ENCODE measurements at regions not wholly inside any gene's neighbourhood (a gene's known extent, or its start where the extent isn't known, plus 50 kb on each side); places are given as distances from the start of the nearest gene placed in this dataset.

DNA sequence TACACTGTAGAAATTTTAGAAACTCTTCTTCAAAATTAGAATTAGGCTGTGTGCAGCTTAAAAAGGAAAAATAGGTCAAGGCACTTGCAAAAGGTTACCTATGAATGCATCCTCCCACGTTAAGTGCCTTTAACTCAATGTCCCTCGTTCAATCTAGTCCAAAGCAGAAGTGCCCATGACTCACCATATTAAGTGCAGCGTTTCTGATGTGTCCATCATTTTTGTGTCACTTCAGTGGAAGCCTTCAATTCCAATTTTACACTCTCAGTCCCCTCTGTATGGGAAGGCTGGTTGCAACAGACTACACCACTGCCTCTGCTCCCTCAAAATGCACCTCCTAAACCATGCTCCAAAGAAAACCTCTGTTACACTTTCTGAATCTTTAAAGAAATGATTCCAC is 53.4 kb downstream of the FOXB1 start:
- DNase-seq (ENCODE audit: low spot score): no peak

DNA sequence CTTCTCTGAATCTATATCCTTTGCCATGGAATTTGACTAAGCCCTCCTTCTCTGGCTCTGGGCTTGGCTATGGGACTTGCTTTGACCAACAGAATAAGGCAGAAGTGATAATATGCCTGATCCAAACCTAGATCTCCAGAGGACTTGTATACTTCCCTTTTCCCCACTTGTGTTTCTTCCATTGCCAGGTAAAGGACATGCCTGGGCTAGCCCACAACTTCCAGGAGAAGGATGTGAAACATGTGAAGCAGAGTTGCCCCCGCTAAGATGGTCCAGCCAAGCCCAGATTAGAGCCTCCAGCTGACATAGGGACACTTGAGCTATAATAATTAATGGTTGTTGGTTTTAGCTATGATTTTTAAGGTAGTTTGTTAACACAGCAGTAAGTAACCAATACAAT is 55.1 kb downstream of the FOXB1 start:
- DNase-seq (ENCODE audit: low spot score): no peak

DNA sequence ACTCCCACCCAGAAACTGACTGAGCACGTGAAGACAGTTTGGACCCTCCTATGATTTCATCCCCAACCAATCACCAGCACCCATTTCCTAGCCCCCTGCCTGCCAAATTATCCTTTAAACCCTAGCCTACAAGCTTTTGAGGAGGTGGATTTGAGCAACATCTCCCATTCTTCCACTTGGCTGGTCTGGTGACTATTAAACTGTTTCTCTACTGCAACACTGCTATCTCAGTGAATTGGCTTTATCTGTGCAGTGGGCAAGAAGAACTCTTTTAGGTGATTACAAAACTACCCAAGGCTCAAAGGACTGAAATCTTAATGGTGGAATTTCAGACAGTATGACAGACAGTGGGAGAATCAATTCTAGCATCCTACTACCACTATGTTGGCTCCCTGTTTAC is 57.6 kb downstream of the FOXB1 start:
- DNase-seq (ENCODE audit: low spot score): no peak

DNA sequence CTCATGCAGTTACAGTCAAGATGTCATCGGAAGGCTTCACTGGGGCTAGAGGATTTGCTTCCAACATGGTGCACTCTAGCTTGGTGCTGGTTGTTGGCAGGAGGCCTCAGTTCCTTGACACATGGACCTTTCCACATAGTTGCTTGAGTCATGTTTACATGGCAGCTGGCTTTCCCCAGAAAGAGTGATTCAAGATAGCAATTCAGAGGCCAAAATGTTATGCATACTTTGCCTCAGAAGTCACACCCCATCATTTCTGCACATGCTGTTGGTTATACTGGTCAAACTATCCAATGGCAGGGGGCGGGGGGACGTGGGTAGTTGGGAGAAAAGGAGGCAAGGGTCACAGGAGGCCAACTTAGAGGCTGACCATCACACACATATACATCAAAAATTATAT is 58.7 kb downstream of the FOXB1 start:
- no peak for DNase-seq (ENCODE audit: low spot score)

DNA sequence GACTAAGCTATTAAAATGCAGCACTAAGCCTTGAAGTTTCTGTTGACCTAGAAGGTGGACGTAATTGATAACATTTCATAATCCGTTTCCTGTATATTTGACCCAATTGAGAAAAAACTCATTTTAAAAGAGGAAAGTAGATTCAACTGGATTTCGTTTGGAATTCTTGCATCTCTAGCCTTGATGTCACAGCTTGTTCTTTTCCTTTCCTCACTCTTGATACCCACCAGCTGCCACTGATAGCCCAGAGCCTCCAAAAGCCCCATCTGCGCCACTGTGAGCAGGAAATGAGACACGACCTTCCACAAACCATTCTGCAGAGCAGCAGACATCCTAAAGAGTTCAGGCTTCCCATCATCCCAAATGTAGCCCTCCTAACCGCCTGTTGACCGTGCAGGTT is 61.8 kb downstream of the FOXB1 start:
- no peak for DNase-seq (ENCODE audit: low spot score)

DNA sequence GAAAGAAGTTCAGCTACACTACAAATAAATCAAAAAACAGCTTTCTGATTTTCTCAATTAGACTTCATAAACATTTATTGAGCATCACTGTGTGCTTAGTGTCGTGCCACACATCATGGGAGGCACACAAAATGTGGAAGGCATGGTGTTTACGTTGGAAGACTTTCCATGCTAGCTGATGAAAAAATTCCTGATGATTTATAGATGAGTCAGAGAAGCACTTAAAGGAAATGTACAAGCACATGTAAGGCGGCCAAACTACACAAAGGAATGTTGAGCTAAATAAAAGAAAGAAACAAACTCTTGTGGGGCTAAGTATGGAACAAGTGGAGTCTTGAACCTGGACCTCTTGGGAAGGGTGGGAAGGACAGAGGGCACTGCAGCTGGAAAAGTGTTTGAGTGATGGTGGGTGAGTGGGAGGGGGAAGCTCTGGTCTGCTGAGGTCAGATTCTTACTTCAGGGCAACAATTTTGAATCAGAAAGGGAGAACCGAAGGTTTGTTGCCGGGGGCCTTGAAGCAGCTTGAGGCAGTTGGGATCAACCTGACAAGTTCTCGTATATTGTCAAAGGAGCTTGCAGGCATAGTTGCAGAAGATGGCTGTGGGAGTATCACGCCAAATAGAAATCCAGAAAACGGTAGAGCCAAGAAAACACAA is 66.9 kb downstream of the FOXB1 start:
- no peak for DNase-seq (ENCODE audit: low spot score)

DNA sequence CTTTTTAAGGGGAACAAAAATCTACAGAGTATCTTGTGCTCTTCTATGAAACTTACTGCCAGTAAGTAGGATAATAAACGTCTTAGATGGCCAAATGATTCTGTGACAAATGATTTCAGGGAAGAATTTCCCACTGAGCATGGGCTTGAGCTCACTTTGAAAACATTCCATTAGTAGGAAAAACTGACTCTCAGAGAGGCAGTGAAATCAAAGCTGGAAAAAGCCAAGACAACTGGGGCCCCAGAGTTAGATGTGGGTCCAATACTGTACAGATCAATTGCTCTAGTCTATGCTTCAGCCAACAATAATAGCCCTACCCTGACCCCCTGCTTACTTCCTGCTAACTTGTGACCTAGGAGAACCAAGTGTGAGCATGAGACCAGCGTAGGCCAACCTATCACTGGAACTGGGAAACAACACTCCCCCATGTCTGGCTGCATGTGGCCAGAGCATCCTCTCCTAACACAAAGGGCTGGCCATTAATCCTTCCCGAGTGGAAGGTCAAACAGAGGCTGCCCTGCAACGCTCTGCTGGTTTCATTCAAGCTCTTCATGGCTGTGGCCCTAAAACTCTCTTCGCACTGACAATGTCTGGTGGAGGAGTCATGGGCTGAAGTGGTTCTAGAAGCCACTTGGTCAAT is 68.8 kb downstream of the FOXB1 start:
- no peak for DNase-seq (ENCODE audit: low spot score)

DNA sequence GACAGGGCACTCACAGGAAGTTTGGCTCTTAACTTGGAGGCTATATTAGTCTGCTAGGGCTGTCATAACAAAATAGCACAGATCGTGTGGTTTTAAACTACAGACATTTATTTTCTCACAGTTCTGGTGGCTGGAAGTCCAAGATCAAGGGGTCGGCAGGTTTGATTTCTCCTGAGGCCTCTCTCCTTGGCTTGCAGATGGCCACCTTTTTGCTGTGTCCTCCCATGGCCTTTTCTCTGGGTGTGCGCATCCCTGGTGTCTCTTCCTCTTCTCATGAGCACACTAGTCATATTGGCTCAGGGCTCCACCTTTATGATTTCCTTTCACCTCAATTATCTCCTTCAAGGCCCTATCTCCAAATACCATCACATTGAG is 69.3 kb downstream of the FOXB1 start:
- no peak for DNase-seq (ENCODE audit: low spot score)

DNA sequence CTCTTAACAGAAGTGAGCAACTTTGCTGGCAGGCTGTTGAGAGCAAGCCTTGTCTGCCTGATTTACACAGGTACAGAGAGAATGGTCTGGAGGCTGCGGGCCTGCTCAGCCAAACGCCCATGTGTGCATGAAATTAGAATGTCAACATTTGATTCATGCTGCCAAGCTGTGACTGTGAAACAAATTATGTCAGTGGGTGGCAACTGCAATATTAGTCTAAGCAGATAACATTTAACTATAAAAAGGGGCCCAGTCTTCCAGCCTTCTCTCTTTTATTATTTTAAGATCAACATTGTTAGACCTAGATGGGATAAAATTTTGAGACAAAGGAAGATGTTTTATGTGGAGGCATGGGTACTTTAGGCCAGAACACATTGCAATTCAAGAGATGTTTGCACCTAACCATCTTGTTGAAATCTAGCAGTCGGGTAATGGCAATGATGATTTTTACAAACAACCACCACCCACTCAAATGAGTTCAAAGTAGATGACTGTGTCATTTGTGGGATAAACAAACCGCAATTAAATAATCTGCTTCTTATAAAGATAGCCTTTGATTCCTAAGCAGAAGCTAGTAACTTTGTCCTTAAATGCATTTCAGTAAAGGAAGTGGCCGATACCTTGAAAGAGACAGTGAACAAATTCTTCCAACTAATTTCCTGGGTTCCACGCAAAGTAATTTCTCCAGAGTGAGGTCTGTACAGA is 70.2 kb downstream of the FOXB1 start:
- no peak for DNase-seq (ENCODE audit: low spot score)

DNA sequence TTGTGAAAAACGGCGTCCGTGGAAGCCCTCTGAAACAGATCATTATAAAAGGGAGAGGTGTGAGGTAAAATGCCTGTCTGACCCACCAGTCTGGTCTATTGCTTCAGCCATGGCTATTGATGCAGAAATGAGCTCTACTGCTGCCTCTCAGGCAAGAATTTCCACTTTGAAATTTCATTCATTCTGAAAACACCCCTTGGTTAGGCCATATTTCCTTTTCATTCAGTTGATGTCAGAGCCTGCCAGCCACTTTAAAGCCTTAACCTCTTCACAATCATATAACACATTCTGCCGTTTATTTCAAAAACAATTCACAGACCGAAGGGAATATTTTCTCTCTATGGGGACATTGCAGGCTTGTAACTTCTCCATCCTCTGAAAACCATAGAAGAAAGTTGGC is 71.9 kb downstream of the FOXB1 start:
- no peak for DNase-seq (ENCODE audit: low spot score)

DNA sequence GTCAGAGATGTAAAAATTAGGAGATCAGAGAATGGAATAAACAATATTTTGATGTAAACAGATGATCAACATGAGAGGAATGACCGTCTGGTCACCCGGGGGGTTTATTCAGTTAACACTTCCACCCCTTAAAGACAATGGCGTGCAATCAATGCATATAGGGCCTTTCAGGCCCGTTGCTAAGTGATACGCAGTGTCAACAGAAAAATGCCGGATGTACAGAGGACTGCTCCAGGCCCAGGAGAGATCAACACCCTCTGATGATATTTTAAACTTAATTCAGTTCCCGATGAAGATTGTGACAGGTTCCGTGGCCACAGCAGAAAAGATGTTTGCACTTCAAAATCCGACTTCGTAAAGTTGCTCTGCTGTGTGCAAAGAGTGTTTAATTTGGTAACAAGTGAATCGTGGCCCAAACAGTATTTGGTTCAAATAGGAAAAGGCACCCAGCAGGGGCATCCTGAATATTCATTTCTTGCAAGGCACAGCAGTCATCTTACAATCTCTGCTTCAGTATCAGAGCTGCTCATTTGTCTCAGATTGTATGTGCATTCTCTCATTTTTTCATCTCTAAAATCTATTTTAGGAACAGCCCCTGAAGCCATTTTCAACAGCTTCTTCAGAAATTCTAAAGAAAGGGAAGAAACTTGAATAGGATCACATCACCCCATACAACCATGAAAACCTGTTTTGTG is 72.6 kb downstream of the FOXB1 start:
- DNase-seq (ENCODE audit: low spot score): no peak

DNA sequence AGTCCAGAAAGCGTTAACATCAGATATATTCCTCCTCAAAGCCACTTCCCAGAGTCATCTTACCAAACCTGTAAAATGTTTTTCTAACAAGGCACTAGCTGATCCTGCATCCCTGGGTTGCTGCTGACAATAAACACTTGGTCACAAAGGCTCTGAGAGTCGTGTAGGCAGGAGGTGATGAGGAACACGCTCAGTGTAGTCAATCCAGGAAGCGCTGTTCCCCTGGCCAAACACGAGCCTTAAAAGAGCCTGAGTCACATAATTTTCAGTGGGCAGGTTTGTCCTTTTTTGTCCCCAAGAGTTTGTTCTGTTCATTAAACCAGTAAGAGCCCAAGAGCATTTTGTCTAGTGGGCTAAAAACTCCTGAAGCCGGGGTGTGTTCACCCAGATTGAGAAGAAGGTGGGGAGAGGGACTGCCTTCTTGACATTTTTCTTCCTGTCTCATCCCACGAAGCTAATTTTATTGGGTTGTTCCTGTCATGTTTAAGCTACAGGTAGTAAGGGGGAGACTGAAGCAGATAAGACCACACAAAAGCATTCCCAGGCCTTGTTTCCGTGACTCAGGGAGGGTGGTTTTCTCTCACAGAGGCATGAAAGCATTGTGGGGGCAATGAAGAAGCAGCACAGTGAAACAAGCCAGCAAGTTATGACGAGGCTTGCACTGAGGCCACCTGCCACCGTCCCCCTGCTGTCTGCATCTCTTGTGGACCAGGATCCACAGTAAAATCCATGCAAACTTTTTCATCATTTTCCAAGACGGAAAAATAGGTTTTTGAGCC is 73.7 kb downstream of the FOXB1 start:
- DNase-seq (ENCODE audit: low spot score): no peak

DNA sequence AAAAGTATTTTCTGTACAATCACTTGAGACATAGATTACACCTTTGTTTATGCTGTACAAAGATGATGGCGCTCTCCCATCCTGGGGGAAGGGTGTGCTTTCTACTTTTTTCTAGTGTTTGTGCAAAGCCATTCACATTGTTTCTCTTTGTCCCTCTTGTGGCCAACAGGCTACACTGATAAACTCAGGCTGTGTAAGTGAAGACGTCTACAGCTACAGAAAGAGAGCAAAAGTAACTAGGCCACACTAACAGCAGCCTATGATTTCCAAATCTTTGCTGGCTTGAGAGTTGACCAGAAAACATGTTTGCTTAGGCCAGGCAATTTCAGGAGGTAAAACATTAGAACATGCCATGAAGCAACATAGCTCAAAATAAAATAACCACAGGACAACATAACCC is 75.1 kb downstream of the FOXB1 start:
- DNase-seq (ENCODE audit: low spot score): no peak

DNA sequence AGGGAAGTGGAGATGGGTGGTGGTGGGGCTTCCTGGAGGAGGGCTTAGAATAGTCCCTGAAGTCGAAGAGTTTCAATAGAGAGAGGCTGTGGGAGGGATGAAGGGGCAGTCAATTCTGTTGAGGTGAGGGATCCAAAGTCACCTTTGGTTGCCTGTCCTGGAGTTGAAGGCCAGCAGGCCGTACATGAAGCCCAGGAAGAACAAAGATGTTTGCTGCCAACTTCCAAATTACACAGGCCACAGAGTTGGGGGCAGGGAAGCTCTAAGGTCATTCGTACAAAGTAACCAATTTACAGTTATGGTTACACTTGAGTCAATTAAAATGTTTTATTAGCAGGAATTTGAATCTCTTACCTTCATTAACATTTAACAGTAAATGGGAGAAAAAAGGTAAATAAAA is 77.9 kb downstream of the FOXB1 start:
- no peak for DNase-seq (ENCODE audit: low spot score)

DNA sequence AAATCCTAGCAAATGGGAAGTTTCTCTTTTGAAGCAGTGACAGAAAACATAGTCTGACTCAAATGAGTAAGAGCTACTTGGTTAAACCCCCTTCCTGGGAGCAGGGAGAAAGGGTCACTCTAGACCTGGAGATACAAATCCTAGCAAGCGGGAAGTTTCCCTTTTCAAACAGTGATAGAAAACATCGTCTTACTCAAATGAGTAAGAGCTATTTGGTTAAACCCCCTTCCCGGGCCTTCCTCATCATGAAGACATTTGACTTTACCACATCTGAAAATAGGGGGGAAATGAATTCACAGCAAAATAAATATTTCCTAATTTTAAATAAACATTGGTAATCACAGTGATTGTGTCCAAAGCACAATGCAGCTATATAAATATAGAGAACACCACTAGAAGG is 79.2 kb downstream of the FOXB1 start:
- DNase-seq (ENCODE audit: low spot score): no peak

DNA sequence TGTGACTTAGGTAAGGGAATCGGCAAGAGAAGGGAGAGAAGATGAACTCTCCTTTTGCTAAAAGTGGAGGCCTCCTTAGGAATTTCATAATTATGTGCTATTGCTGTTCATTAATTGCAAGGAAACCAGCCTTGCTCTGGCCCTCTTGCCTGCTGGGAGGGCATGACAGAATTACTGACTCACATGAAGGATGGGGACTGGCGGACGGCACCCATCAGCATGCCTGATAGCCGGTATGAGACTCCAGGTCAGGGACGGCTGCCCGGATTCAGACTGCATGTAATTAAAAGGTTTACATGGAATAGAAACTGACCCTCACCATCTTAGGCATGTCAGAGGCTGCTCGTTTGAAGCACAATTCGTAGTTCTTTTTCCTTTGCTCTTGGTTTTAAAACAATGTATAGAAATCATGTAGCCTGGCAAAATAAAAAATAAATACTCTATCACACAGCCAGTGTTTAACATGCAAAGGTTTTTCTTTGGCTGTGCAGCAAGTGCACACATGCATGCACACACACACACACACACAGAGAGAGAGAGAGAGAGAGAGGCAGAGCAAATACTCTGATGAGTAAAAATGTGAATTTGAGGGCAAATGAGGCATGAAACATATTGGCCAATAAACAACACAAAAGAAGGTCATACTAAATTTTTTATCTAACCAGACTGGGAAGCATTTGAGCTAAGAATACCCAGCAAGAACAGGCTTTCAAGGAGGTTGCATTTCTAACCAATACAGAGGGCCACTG is 82.7 kb downstream of the FOXB1 start:
- DNase-seq (ENCODE audit: low spot score): no peak

DNA sequence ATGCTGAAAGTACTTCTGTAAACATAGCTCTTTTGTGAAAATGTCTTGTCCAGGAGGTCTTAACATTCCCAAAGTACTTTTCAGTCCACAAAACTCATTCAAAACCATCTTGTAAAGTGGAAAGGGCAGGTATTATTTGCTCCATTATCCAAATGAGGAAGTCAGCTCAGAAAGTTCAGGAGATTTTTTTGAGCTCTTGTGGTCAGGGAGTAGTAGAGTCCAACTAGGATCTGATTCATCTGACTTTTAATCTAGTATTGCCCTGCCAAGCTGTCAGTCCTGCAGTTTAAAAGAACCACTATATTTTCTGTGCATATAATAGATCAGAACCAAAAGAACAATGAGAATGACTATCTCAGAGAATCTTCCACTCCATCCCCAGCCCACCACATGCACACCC is 83.5 kb downstream of the FOXB1 start:
- DNase-seq (ENCODE audit: low spot score): no peak

DNA sequence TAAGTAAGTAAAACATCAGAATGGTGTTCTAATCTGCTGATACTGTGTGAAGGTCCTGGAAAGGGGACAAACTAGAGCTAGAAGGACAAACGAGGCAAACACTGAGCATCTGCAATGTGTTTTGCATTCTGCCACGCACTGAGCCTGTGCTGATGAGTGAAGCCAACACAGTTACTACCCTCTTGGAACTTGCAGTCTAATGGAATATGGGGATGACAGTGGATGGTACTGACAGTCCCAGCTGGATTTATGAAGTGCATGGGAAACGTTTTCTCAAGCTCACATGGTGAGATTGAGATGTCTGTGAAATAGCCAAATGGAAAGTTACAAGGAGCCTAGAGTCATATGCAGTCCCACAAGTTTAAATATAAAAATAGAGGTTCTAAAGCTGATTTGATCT is 86.6 kb downstream of the FOXB1 start:
- no peak for DNase-seq (ENCODE audit: low spot score)

DNA sequence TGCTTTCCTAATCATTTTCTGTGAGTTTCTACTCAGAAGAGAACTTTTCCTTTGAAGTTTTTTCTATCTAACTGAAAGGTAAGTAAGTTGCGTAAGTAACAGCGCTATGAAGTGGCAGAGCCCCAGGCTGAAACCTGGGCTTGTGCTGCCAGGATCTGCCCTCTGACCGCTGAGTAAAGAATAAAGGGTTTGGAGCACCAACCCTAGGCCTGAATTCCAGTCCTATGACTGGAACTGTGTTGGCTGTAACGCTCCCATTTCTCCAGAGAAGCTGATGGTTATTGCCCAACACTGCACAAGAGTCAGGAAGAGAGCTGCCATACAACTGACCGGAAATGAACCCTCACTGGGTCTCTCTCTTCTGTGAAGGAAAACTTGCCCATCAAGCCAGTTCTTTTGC is 87.0 kb downstream of the FOXB1 start:
- DNase-seq (ENCODE audit: low spot score): no peak

DNA sequence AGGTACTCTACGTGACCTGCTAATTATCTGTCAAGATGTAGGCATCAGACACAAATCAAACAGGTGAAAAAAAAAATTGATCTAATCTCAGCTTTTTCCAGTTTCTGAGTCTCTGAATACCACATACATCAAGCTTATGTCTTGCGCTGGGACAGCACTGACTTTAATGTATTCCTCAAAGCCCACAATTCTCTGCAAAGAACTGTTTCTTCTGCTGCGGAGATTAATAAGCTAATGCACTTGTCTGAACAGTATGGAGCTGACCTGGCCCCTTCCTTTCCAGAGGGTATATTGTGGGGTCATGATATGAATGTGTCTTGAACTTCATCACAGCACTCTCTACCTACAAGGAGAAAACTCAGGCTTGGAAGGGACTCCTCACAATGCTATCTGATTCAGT is 87.8 kb downstream of the FOXB1 start:
- no peak for DNase-seq (ENCODE audit: low spot score)

DNA sequence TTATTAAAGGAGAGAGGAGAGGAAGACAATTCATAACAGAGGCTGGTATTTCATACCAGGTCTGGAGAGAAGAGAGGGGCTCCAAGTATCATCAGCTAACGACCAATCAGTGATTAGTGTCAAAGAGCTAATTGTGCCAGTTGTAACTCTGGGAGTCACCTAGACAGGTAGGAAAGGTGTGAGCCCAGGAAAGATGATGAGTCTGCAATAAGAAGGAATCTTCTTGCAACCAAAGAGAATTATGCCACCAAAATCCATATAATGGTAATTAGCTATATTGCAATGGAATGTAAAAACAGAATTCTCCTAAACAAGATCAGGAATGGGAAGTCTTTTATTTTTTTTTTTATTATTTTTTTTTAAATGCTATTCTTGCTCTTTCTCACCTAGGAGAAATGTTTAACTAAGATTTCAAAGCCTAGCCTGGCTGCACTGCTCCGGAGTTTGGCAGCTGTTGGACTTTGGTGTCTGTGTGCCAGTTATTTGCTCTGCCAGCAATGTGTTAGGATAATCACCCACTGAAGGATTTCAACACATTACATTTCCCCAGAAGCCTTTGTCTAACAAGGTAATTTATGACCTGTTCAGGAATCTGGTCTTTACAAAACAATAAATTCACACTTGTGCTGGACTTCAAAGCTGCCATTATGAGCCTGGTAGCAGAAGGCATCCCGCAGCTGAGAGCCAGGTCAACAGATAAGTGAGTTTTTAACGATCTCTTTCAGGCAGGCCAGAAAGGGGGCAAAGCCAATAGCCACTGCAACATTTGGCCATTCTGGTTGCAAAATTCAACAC is 89.4 kb downstream of the FOXB1 start:
- no peak for DNase-seq (ENCODE audit: low spot score)

Data from pons (tissue), 1 donor.